ENCODE measurements at regions not wholly inside any gene's neighbourhood (a gene's known extent, or its start where the extent isn't known, plus 50 kb on each side); places are given as distances from the start of the nearest gene placed in this dataset.
"Not testable (repeated sequence)": the region's sequence is repeated elsewhere in the genome, so short reads cannot be mapped to it uniquely, and the experiment has no call there.

DNA sequence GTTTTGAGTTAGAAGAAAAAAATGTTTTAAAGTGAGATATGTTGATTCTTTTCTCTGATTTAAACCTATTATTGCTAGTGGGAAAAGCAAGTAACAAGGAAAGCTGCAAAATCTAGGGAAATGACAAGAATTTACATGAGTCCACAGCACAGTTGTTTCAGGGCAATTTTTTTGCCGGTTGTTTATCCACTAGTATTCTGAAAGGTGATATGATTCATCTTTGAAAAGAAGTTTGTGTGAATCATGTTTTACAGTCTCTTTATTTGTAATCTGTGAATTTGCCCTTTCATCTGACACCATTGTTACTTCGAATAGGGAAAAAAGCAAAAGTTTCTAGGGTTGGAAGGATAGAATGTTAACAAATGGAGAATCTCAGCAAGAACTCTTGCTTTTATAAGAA lies 894.7 kb downstream of the OTOL1 start:
- H3K4me1 Mint-ChIP-seq (ENCODE audit: low read depth), result no peaks in the 10 kb centered on the region
- intact Hi-C loops (cut with micrococcal nuclease), result no loop called here
- no peaks in the 10 kb centered on the region for H3K36me3 Mint-ChIP-seq (ENCODE audit: low read depth)
- no peak overlapping the region for H3K4me3 Mint-ChIP-seq
- no peaks in the 10 kb centered on the region for H3K27me3 Mint-ChIP-seq
- no peak overlapping the region for H3K27ac Mint-ChIP-seq
- H3K9me3 Mint-ChIP-seq, result peaks cover 36% of the 10 kb centered on the region

DNA sequence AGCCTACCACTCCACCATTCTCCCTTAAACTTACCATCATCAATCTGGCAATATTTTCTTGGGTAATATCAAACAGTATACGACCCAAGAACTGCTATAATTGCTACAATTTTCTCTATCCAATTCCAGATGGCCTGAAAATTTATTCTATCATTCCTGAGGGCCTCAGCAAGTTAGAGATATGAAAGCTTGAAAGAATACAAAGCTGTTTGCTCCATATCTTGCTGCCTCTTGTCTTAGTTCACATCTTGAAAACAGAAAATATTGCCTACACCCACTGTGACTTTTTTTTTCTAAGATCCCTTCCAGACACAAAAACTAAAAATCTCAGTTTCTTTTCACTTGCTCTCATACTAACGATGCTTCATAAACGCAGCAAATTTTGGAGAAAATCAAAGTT lies 898.9 kb downstream of the OTOL1 start:
- H3K4me1 Mint-ChIP-seq (ENCODE audit: low read depth), result no peaks in the 10 kb centered on the region
- H3K4me3 Mint-ChIP-seq, result no peak overlapping the region
- no peaks in the 10 kb centered on the region for H3K27me3 Mint-ChIP-seq
- intact Hi-C loops (cut with micrococcal nuclease), result no loop called here
- no peaks in the 10 kb centered on the region for H3K36me3 Mint-ChIP-seq (ENCODE audit: low read depth)
- H3K27ac Mint-ChIP-seq, result no peak overlapping the region
- H3K9me3 Mint-ChIP-seq, result peaks cover 36% of the 10 kb centered on the region

DNA sequence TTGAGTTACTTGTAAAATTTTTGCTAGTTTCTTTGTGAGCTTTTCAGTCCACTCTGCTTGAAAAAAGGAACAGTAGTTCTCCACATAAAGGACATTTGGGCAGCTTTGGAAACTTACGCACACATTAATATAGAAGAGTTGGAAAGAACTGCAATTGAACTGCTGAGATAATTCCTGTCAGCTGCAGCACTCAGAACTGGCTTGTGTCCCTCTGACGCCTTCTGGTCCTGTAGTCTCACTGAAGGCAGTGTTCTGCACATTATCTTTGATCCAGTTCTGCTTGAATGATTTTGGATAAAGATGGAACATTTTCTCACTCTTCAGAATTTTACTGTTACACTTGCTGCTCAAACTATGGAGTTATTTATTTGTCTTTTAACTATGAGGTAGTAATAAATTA lies 901.9 kb downstream of the OTOL1 start:
- no peaks in the 10 kb centered on the region for H3K36me3 Mint-ChIP-seq (ENCODE audit: low read depth)
- H3K4me1 Mint-ChIP-seq (ENCODE audit: low read depth), result no peaks in the 10 kb centered on the region
- H3K9me3 Mint-ChIP-seq, result peaks cover 11% of the 10 kb centered on the region
- no peaks in the 10 kb centered on the region for H3K27me3 Mint-ChIP-seq
- intact Hi-C loops (cut with micrococcal nuclease), result no loop called here
- H3K27ac Mint-ChIP-seq, result no peak overlapping the region
- H3K4me3 Mint-ChIP-seq, result no peak overlapping the region

DNA sequence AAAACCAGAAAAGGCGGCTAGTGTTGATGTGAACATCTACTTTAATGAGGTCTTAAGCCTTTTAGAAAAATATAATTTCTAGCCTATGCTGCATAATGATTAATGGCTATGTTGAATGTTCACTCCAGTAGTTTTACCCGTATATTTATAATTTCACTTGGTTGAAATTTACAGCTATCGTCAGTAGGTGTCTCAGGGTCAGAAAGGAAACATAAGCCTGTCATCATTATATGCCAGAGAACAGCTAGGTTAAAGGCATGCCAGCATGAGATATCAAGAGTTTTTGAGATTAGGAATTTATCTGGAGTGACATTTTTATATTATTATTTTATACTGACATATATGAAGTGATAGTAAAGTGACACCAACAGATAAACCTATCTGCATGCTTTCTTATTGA lies 904.1 kb downstream of the OTOL1 start:
- Mint-ChIP-seq H3K4me3 (no peak overlapping the region), H3K9me3 (no peaks in the 10 kb centered on the region), H3K27me3 (no peaks in the 10 kb centered on the region), H3K4me1 (ENCODE audit: low read depth) (no peaks in the 10 kb centered on the region), H3K27ac (no peak overlapping the region), H3K36me3 (ENCODE audit: low read depth) (no peaks in the 10 kb centered on the region)
- intact Hi-C loops (cut with micrococcal nuclease), result no loop called here

DNA sequence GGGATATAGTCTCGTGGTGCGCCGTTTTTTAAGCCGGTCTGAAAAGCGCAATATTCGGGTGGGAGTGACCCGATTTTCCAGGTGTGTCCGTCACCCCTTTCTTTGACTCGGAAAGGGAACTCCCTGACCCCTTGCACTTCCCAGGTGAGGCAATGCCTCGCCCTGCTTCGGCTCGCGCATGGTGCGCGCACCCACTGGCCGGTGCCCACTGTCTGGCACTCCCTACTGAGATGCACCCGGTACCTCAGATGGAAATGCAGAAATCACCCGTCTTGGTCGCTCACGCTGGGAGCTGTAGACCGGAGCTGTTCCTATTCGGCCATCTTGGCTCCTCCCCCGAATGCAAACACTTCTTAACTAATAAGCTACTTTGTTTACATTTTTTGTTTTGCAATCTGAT lies 914.9 kb downstream of the OTOL1 start:
- H3K27me3 Mint-ChIP-seq; H3K27ac Mint-ChIP-seq; intact Hi-C loops (cut with micrococcal nuclease); H3K4me1 Mint-ChIP-seq (ENCODE audit: low read depth); H3K4me3 Mint-ChIP-seq; H3K36me3 Mint-ChIP-seq (ENCODE audit: low read depth): not testable (repeated sequence)
- peaks cover 11% of the 10 kb centered on the region for H3K9me3 Mint-ChIP-seq

DNA sequence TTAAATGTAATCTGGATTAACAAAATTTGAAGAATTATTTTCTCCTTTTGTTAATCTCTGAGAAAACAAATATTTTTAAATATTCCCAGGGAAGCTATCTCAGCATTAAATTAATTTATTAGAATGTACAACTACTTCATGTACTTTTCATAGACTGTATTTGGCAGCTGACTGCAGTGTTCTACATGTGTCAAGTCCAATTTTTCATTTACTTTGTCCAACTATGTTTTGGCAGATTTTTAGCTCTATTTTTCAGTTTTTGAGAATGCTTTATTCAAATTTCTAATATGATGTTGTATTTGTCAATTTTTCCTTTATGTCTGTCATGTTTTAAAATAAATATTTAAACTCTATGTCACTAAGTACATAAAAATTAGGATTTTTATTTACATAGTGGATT lies 925.1 kb downstream of the OTOL1 start:
- Mint-ChIP-seq H3K4me3 (no peak overlapping the region), H3K36me3 (ENCODE audit: low read depth) (no peaks in the 10 kb centered on the region), H3K4me1 (ENCODE audit: low read depth) (no peaks in the 10 kb centered on the region), H3K9me3 (peaks cover 10% of the 10 kb centered on the region), H3K27me3 (no peaks in the 10 kb centered on the region), H3K27ac (no peak overlapping the region)
- intact Hi-C loops (cut with micrococcal nuclease), result no loop called here

DNA sequence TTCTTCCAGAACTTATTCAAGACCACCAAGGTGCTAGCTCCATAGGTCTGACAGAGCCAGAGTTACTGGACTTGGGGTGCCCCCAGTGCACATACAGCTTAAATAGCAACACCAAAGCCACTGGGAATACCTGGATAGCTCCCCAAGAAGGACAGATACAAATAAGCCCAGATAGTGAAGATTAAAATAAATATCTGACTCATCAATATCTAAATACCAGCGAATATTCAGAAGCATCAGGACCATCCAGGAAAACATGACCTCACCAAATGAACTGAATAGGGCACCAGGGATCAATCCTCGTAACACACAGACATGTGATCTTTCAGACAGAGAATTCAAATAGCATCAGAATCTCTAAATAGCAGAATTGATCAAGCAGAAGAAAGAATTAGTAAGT lies 931.6 kb downstream of the OTOL1 start:
- Mint-ChIP-seq H3K4me3 (no peak overlapping the region), H3K4me1 (ENCODE audit: low read depth) (no peaks in the 10 kb centered on the region), H3K27me3 (no peaks in the 10 kb centered on the region), H3K27ac (no peak overlapping the region), H3K36me3 (ENCODE audit: low read depth) (no peaks in the 10 kb centered on the region), H3K9me3 (peaks cover 58% of the 10 kb centered on the region)
- intact Hi-C loops (cut with micrococcal nuclease), result no loop called here

DNA sequence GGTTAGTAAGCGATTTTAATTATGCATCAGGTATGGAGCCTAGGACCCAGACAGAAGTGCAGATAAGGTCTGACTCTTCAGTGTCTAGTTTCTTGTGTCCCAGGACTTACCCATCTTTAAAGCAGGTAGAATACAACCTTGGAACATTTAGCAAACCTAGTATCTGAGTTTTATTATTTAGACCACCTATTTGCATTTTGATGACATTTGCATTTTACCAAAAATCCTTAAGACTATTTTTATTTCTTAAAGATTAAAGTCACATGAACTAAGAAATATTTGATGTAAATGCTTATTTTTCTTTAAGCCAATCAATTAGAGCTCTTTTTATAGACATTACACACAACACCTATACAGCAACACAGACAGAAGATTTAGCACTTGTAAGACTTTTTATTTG lies 939.1 kb downstream of the OTOL1 start:
- no peak overlapping the region for H3K4me3 Mint-ChIP-seq
- H3K27ac Mint-ChIP-seq, result no peak overlapping the region
- peaks cover 50% of the 10 kb centered on the region for H3K9me3 Mint-ChIP-seq
- no peaks in the 10 kb centered on the region for H3K27me3 Mint-ChIP-seq
- intact Hi-C loops (cut with micrococcal nuclease), result no loop called here
- H3K36me3 Mint-ChIP-seq (ENCODE audit: low read depth), result no peaks in the 10 kb centered on the region
- H3K4me1 Mint-ChIP-seq (ENCODE audit: low read depth), result no peaks in the 10 kb centered on the region

DNA sequence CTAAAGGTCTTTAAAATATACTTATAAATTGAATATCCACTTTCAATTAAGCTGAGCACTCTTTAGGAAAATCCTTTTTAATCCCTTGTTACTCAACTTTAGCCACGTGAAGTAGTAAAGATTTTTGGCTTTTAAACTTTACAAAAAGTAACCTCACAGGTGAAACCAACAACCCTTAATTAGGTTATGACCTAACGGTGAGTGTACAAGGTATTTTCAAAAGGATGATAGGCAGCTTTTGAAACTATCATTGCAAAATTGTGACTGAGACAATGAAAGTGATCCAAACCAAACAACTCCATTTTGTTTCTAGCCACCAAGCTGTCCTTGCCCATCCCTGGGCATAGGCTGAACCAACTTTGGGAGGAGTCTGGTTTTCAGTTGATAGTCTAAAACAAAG lies 940.2 kb downstream of the OTOL1 start:
- H3K36me3 Mint-ChIP-seq (ENCODE audit: low read depth), result no peaks in the 10 kb centered on the region
- H3K27ac Mint-ChIP-seq, result no peak overlapping the region
- H3K9me3 Mint-ChIP-seq, result peaks cover 42% of the 10 kb centered on the region
- H3K27me3 Mint-ChIP-seq, result no peaks in the 10 kb centered on the region
- intact Hi-C loops (cut with micrococcal nuclease), result no loop called here
- no peaks in the 10 kb centered on the region for H3K4me1 Mint-ChIP-seq (ENCODE audit: low read depth)
- no peak overlapping the region for H3K4me3 Mint-ChIP-seq

DNA sequence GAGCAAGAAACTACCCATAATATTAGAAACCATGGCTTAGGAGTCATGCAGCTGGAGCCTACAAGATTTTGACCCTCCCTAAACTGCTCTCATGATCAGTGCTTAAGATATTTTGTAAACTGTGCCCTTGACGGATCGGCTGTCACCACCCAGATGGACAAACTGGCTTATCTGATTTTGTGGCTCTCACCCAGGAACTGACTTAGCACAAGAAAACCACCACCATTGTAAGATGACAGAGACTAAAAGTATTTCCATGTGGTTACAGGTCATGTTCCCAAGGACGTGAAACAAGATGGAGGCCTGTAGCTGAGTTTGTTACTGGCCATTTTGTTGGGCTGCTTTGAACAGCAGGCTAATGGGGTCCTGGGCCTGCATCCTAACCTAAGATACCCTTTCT lies 940.9 kb downstream of the OTOL1 start:
- intact Hi-C loops (cut with micrococcal nuclease), result no loop called here
- Mint-ChIP-seq H3K27me3 (no peaks in the 10 kb centered on the region), H3K4me3 (no peak overlapping the region), H3K27ac (no peak overlapping the region), H3K36me3 (ENCODE audit: low read depth) (no peaks in the 10 kb centered on the region), H3K4me1 (ENCODE audit: low read depth) (no peaks in the 10 kb centered on the region), H3K9me3 (peaks cover 35% of the 10 kb centered on the region)

DNA sequence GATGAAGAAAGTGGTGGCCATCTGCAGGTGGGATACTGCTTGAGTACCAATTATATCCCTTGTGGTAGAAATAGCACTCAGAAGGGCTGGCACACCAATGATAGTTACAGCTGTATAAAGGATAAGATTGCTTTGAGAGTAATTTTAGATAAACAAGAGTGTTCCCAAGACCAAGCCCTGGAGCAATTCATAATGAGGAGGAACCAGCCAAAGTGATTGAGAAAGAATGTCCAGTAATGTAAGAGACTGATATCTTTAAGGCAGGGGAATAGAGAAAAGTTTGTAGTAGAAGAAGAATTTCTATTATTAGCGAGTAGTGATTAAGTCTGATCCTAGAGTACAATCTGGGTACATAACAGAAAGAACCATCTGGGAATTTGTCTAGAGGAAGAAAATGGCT lies 945.1 kb downstream of the OTOL1 start:
- intact Hi-C loops (cut with micrococcal nuclease), result no loop called here

DNA sequence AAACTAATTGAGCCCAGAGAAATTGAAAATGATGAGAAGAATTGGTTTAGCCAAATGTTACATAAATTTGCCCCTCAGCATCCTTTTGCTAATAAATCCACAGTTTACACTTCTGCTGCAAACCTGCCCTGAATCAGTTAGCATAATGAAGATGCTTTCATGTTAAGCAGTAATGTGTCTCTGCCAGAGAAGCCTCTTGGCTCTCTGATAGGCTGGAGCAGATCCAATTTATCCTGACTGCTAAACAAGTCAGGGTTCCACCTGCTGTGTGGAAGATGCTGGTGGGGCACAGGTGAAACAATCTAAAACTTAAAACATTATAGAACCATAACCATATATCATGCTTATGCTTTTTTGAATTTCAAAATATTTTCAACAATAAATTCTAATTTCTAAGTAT lies 946.8 kb downstream of the OTOL1 start:
- Mint-ChIP-seq H3K27ac (no peak overlapping the region), H3K4me1 (ENCODE audit: low read depth) (no peaks in the 10 kb centered on the region), H3K9me3 (peaks cover 20% of the 10 kb centered on the region), H3K27me3 (no peaks in the 10 kb centered on the region), H3K4me3 (no peak overlapping the region), H3K36me3 (ENCODE audit: low read depth) (no peaks in the 10 kb centered on the region)
- intact Hi-C loops (cut with micrococcal nuclease), result no loop called here

More for the DNA sequence above, 945.1 kb downstream of the OTOL1 start:
- Mint-ChIP-seq H3K9me3 (peaks cover 22% of the 10 kb centered on the region), H3K36me3 (ENCODE audit: low read depth) (no peaks in the 10 kb centered on the region), H3K27ac (no peak overlapping the region), H3K4me3 (no peak overlapping the region), H3K4me1 (ENCODE audit: low read depth) (no peaks in the 10 kb centered on the region), H3K27me3 (no peaks in the 10 kb centered on the region)

DNA sequence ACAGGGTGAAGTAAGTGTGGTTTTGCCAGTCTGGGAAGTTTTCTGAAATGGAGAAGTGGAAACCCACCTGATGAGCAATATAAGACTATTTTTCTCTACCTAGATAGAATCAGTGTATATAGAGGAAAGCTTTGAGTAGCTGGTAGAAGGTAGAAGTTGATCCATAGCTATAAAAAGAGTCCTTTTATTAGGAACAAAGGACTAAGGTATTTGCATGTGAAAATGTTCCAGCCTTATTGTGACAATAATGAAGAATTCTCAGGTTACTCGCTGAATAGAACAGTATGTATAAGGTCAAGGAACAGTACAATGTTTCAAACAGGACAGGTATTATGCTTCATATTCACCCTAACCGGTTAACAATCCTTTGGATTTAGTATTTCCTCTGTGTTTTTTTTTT lies 972.2 kb downstream of the OTOL1 start:
- Mint-ChIP-seq H3K4me1 (ENCODE audit: low read depth) (no peaks in the 10 kb centered on the region), H3K27ac (no peak overlapping the region), H3K9me3 (peaks cover 12% of the 10 kb centered on the region), H3K27me3 (no peaks in the 10 kb centered on the region), H3K36me3 (ENCODE audit: low read depth) (no peaks in the 10 kb centered on the region), H3K4me3 (no peak overlapping the region)
- intact Hi-C loops (cut with micrococcal nuclease), result no loop called here

DNA sequence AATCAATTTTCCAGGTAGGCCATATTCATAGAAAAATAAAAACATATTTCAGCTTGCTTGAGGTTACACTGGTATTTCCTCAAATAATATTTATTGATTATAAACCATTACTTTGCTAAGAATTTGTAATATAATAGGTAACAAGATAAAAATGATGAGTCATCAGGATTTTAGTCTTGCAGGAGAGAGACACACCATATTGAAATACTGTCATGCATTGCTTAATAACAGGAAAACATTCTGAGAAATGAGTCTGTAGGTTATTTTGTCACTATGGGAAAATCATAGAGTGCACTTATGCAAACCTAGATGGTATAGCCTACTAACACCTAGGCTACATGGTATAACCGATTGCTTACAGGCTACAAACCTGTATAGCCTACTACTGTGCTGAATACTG lies 990.5 kb downstream of the OTOL1 start:
- no peak overlapping the region for H3K4me3 Mint-ChIP-seq
- no peak overlapping the region for H3K27ac Mint-ChIP-seq
- intact Hi-C loops (cut with micrococcal nuclease), result no loop called here
- H3K9me3 Mint-ChIP-seq, result peaks cover 7% of the 10 kb centered on the region
- H3K4me1 Mint-ChIP-seq (ENCODE audit: low read depth), result no peaks in the 10 kb centered on the region
- H3K27me3 Mint-ChIP-seq, result no peaks in the 10 kb centered on the region
- no peaks in the 10 kb centered on the region for H3K36me3 Mint-ChIP-seq (ENCODE audit: low read depth)

DNA sequence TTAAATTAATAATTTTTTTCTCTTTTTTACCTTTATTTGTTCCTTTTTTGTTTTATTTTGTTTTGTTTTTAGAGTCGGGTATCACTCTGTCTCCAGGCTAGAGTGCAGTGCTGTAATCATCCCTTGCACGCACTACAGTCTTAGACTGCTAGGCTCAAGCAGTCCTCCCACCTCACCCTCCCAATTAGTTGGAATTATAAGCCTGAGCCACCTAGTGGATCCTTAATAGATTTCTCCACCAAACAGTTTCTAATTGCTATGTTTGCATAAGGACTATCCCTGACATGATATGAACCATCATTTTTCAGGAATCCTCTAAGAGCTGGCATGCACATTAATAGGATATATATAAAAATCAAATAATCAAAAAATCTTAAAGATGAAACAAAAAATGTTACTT lies 993.2 kb downstream of the OTOL1 start:
- intact Hi-C loops (cut with micrococcal nuclease), result no loop called here
- no peaks in the 10 kb centered on the region for H3K27me3 Mint-ChIP-seq

DNA sequence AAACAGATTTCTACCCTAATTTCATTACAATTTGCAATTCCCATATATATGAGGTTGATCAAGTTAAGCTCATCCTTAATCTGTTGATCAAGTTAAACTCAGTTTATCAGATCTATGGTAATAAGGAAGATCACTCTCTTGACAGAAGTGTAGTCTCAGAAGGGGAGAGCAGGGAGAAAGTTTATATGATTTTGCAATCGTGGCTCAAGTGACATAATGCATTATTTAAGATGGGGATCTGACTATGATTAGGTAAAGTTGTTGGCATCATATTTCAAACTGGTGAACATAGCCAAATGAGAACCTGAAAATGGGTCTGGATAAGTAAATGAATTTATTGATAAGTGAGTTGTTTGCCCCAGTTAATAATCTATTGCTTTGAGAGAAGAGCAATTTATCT lies 995.3 kb downstream of the OTOL1 start:
- intact Hi-C loops (cut with micrococcal nuclease), result no loop called here
- H3K9me3 Mint-ChIP-seq, result peaks cover 25% of the 10 kb centered on the region
- H3K27me3 Mint-ChIP-seq, result no peaks in the 10 kb centered on the region
- H3K36me3 Mint-ChIP-seq (ENCODE audit: low read depth), result no peaks in the 10 kb centered on the region
- H3K4me3 Mint-ChIP-seq, result no peak overlapping the region
- H3K4me1 Mint-ChIP-seq (ENCODE audit: low read depth), result no peaks in the 10 kb centered on the region
- H3K27ac Mint-ChIP-seq, result no peak overlapping the region

More for the DNA sequence above, 993.2 kb downstream of the OTOL1 start:
- Mint-ChIP-seq H3K9me3 (peaks cover 4% of the 10 kb centered on the region), H3K36me3 (ENCODE audit: low read depth) (no peaks in the 10 kb centered on the region), H3K27ac (no peak overlapping the region), H3K4me1 (ENCODE audit: low read depth) (no peaks in the 10 kb centered on the region), H3K4me3 (no peak overlapping the region)

All from dendritic cell treated with granulocyte-macrophage colony-stimulating factor and Interleukin-4, amounts not matched to agents 40 ng/mL and 50 ng/mL, for 4 days (primary cell).